Colonic mucosa (tissue), 4 donors: ENCODE measurements at regions not wholly inside any gene's neighbourhood (a gene's known extent, or its start where the extent isn't known, plus 50 kb on each side); places are given as distances from the start of the nearest gene placed in this dataset.

Experiments used
- DNase-seq: peaks from one replicate; pipeline ENCODE4 v3.0.0-alpha.2; 2020
- H3K27ac ChIP-seq: fragments of 200-600 bp; one replicate; pipeline ENCODE4 v1.8.0; 2021
- H3K27me3 ChIP-seq: fragments of 200-600 bp; one replicate; pipeline ENCODE4 v1.8.0; 2021
- H3K36me3 ChIP-seq: fragments of 200-600 bp; one replicate; pipeline ENCODE4 v1.8.0; 2021
- H3K4me1 ChIP-seq: fragments of 200-600 bp; one replicate; pipeline ENCODE4 v1.8.0; 2021; ENCODE audit warnings: mild to moderate bottlenecking
- H3K4me3 ChIP-seq: fragments of 200-600 bp; one replicate; pipeline ENCODE4 v1.8.0; 2021
- H3K9ac ChIP-seq, 2 donors: one replicate each; pipeline ENCODE4 v1.7.0; 2013; ENCODE audit warnings: control low read depth in 2 of 2, low read depth in 2 of 2, low read length in 2 of 2
- H3K9me3 ChIP-seq: fragments of 200-600 bp; one replicate; pipeline ENCODE4 v1.8.0; 2021
- intact Hi-C: fragments of 100-400 bp; cut with DNase I; formaldehyde crosslinking; loops from one replicate; pipeline ENCODE4 v1.14.1; 2022
- TF ChIP-seq, protein P1 (sequence below): fragments of 200-600 bp; IDR thresholded peaks from one replicate; pipeline ENCODE4 v1.8.0; 2022; ENCODE audit warnings: antibody characterized with exemption, mild to moderate bottlenecking
- donor health status: healthy.
- donor health status: DM: no; HTN: no; CAD: no.
- donor health status: DM: no; HTN: no; CAD: no.

- Histone ChIP-seq H3K36me3 (no peaks in the 10 kb centered on the region), H3K9ac (no peak overlapping the region), H3K9me3 (no peaks in the 10 kb centered on the region), H3K27me3 (no peaks in the 10 kb centered on the region), H3K4me3 (no peak overlapping the region), H3K27ac (no peak overlapping the region), H3K4me1 (no peaks in the 10 kb centered on the region)
- intact Hi-C loops = no loop called here
- TF ChIP-seq, protein P1, sequence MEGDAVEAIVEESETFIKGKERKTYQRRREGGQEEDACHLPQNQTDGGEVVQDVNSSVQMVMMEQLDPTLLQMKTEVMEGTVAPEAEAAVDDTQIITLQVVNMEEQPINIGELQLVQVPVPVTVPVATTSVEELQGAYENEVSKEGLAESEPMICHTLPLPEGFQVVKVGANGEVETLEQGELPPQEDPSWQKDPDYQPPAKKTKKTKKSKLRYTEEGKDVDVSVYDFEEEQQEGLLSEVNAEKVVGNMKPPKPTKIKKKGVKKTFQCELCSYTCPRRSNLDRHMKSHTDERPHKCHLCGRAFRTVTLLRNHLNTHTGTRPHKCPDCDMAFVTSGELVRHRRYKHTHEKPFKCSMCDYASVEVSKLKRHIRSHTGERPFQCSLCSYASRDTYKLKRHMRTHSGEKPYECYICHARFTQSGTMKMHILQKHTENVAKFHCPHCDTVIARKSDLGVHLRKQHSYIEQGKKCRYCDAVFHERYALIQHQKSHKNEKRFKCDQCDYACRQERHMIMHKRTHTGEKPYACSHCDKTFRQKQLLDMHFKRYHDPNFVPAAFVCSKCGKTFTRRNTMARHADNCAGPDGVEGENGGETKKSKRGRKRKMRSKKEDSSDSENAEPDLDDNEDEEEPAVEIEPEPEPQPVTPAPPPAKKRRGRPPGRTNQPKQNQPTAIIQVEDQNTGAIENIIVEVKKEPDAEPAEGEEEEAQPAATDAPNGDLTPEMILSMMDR = no peak
- DNase-seq = no peak
Observed at GRCh38 chr6:121641158-121641557, 205.7 kb downstream of the GJA1 start.

GRCh38 chr6:121645100-121645745 is 209.8 kb downstream of the GJA1 start:
- no peaks in the 10 kb centered on the region for H3K27me3 ChIP-seq
- no peak overlapping the region for H3K9ac ChIP-seq
- H3K27ac ChIP-seq = no peak overlapping the region
- no peaks in the 10 kb centered on the region for H3K4me1 ChIP-seq
- H3K36me3 ChIP-seq = no peaks in the 10 kb centered on the region
- no peak overlapping the region for H3K4me3 ChIP-seq
- TF ChIP-seq, protein P1 = no peak
- intact Hi-C loops = no loop called here
- DNase-seq = no peak
- H3K9me3 ChIP-seq = no peaks in the 10 kb centered on the region

DNA sequence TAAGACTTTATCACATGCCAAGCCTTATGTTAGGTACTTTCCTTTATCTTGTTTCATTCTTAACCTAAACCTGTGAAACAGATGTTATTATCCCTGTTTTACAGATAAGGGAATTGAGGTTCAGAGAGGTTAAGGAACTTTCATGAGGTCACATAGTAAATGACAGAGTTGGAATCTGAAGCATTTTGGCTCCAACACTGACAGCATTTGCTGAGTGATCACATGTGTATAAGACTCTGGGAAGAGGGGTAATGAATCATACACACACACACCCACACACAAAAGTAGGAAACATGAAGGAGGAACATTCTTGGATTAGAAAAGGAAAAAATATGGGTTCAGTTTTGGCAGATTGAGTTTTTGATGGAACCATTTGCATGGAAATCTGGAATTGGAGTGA is 212.5 kb downstream of the GJA1 start:
- Histone ChIP-seq H3K27ac (no peak overlapping the region), H3K36me3 (no peaks in the 10 kb centered on the region), H3K27me3 (no peaks in the 10 kb centered on the region), H3K9me3 (no peaks in the 10 kb centered on the region), H3K9ac (no peak overlapping the region), H3K4me1 (no peaks in the 10 kb centered on the region), H3K4me3 (no peak overlapping the region)
- DNase-seq = no peak
- TF ChIP-seq, protein P1 = no peak
- intact Hi-C loops = no loop called here

DNA sequence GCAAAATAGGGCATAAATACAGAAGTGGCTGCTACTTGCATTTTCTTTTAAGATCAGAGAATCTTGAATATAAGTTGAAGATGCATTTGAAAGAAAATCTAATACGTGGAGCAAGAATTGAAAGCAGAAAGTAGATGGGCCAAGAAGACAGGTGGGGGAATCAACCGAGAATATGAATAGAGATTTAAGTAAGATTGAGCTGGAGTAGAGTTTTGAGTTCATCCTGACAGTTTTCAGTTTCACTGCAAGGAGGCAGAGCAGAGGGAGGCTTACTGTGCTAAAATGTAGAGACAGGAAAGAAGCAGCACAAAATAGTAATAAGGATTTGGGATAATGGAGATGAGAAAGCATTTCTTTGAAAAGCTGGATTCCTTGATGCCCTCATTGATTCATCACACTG is 214.5 kb downstream of the GJA1 start:
- DNase-seq = no peak
- H3K4me1 ChIP-seq = no peaks in the 10 kb centered on the region
- intact Hi-C loops = no loop called here
- H3K27me3 ChIP-seq = no peaks in the 10 kb centered on the region
- no peak overlapping the region for H3K9ac ChIP-seq
- no peaks in the 10 kb centered on the region for H3K36me3 ChIP-seq
- TF ChIP-seq, protein P1 = no peak
- H3K27ac ChIP-seq = no peak overlapping the region
- H3K4me3 ChIP-seq = no peak overlapping the region
- H3K9me3 ChIP-seq = no peaks in the 10 kb centered on the region

DNA sequence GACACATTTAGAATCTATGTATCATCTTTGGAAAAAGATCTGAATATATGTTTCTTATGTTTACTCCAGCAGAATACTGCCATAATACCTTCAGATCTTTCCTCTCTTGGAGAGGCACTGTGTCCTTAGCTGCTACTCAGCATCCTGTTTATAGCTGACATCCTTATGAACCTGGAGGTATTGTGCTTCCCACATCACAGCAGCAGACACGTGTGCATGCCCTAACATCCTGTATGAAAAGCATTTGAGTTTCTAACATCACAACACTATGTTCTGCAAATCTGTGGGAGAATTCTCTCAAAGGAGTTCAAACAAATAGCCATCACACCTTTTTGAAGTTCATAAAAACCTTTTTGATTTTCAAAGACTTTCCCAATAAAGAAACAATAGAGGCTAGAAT is 216.0 kb downstream of the GJA1 start:
- DNase-seq = no peak
- no peak overlapping the region for H3K27ac ChIP-seq
- no peak overlapping the region for H3K4me3 ChIP-seq
- H3K4me1 ChIP-seq = no peaks in the 10 kb centered on the region
- H3K9me3 ChIP-seq = no peaks in the 10 kb centered on the region
- no peak overlapping the region for H3K9ac ChIP-seq
- intact Hi-C loops = no loop called here
- no peaks in the 10 kb centered on the region for H3K27me3 ChIP-seq
- TF ChIP-seq, protein P1 = no peak
- H3K36me3 ChIP-seq = no peaks in the 10 kb centered on the region
